ENCODE measurements at regions not wholly inside any gene's neighbourhood (a gene's known extent, or its start where the extent isn't known, plus 50 kb on each side); places are given as distances from the start of the nearest gene placed in this dataset.

DNA sequence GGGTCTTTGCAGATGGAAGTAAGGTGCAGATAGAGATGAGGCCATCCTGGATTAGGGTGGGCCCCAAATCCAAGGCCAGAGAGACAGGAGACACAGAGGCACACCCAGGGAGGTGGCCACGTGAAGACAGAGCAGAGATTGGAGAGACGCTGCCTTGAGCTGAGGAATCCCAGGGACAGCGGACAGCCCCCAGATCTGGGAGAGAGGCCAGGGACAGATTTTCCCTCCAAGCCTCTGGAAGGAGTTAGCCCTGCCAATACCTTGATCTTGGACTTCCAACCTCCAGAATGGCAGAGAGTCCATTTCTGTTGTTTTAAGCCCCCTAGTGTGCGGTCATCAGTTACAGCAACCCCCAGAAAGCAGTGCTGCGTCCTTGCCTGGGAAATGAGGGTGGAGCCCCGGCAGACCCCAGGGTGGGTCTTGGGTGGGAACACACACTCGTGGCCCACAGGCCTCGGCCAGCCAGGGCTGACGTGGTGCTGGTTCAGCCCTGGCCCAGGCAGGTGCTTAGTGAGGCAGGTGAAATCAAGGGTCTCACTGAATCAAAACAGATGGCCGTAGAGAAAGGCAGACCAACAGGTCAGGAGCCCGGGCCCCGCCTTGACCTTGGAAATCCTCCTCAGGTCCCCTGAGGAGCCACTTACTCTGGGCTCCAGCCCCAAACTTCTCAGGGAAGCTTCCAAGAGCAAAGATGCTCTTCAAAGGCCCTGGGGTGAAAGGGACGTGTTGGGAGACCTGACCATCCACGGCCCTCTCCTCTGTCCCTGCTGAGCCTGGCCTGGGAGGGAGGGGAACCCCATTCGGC is 169.3 kb downstream of the RBFOX3 start:
- DNase-seq = no peak

- no peak for DNase-seq
Measured at GRCh38 chr17:79440251-79440650, 170.6 kb downstream of the RBFOX3 start.

- DNase-seq = no peak
Measured at GRCh38 chr17:79439493-79439892, 171.4 kb downstream of the RBFOX3 start.

DNA sequence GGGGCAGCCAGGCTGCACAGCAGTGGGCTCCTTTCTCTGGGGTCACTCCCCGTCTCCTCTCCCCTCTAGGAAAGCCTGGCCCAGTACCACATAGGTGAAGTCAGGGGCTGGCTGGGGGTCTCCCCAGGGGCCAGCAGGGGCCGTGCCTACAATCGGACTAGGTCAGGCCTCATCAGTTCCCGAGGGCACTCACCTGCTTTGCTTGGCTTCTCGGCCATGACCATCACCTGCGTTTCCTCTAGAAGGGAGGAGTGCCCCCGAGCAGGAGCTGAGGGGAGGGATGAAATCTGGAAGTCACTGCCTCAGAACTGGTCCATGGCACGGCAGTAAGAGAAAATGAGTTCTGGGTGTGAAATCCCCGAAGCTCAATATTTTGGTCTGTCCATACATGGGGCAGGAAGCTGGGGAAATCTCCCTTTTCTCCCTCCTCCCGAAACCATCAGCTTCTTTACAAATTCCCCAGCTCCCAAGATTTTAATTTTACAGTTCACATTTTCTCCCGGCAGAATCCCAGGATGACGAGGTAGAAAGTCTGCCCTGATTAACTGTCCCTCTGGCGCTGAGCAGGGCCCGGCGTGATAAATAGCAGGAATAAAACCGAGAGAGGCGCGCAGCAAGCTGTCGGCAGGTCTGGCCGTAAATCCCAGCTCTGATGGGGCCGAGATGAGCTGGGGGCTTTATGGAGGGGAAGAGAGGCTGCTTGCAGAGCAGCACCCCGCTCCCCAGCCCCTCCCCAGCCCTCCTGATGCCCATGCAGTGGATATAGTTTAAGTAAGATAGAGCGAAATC is 172.1 kb downstream of the RBFOX3 start:
- DNase-seq = no peak

GRCh38 chr17:79438058-79438457 is 172.8 kb downstream of the RBFOX3 start:
- no peak for DNase-seq

DNA sequence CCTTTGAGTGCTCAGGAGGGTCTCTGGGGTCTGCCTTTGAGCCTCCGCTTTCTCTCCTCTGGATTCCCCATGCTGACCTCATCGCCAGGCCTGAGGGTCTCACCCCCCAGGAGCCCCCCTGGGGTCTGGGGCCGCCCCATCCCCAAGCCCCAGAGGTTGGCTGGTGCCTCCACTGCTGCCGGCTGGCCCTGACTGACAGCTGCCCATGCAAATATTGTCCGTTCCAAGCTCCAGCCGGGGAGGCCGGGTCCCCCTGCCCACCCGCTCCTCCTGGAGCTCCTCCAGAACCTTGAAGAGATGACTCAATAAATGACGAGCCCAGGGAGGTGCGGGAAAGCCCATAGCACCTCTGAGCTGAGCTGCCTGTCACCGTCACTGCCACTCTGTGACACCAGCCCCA is 173.8 kb downstream of the RBFOX3 start:
- no peak for DNase-seq

- no peak for DNase-seq
Measured at GRCh38 chr17:79435962-79436361, 174.9 kb downstream of the RBFOX3 start.

- no peak for DNase-seq
Measured at GRCh38 chr17:79435296-79435695, 175.6 kb downstream of the RBFOX3 start.

DNA sequence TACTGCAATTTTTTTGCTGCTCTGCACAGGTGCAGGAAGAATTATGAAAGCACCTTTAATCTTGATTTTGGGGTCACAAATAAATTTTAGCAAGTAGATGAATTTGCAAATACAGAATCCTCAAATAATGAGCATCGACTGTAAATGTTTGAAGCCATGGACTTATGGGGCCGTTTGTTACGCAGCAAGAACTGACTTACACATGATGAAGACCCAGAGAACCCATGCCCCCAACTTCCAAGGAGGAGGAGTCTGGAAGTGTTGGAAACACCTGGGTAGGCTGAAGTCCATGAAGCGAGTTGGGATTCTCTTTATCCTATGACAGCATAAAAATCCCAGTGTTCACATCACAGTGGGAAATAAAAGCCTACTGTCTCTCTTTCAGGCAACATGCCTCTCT is 176.6 kb downstream of the RBFOX3 start:
- no peak for DNase-seq

DNA sequence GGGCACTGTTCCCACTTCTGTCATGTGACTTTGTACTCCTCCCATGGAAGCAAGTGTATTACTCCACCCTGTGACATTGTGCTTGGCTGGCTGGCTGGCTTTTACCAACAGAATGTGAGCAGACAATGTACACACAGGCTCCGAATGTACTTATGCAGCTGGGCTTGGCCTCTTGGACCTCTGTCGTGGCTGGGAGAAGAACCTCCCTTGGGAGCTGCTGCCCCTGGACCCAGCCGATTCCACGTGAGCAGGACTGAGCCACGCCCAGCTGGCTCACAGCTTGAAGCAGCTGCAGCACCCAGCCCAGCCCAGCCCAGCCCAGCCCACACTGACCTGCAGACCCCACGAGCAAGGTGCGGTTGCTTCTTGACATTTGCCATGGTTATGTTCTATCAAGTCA is 177.5 kb downstream of the RBFOX3 start:
- no peak for DNase-seq

DNA sequence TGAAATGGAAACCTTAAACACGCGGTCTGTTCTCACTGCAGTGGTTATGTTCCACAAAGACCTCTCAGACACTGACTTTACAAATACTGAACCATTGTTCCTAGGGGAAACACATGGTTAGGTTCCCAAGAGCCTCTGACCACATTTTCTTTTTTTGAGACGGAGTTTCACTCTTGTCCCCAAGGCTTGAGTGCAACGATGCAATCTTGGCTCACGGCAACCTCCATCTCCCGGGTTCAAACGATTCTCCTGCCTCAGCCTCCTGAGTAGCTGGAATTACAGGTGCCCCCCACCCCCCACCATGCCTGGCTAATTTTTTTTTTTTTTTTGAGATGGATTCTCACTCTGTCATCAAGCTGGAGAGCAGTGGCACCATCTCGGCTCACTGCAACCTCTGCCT is 179.7 kb downstream of the RBFOX3 start:
- no peak for DNase-seq

- DNase-seq = no peak
Measured at GRCh38 chr17:79429864-79430494, 180.9 kb downstream of the RBFOX3 start.

DNA sequence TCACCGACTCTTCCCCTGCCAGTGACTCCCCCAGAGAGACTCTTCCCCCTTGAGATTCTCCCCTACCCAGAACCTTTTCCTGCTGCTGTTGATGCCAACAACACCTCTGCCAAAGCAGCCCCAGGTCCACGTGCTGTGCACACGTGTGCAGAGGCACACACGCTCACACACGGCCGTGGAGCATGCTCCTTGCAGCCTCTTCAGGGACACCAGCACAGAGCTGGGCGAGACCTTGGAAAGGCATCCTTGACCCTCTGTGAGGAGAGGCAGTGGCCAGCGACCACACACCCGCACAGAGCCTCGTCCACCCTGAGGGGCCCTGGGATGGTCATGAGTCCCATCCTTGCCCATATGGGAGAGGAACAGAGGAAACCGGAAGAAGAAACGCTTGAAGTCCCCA is 181.9 kb downstream of the RBFOX3 start:
- DNase-seq = no peak

GRCh38 chr17:79427621-79428539 is 183.0 kb downstream of the RBFOX3 start:
- no peak for DNase-seq

GRCh38 chr17:79425686-79426085 is 185.2 kb downstream of the RBFOX3 start:
- DNase-seq = no peak

DNA sequence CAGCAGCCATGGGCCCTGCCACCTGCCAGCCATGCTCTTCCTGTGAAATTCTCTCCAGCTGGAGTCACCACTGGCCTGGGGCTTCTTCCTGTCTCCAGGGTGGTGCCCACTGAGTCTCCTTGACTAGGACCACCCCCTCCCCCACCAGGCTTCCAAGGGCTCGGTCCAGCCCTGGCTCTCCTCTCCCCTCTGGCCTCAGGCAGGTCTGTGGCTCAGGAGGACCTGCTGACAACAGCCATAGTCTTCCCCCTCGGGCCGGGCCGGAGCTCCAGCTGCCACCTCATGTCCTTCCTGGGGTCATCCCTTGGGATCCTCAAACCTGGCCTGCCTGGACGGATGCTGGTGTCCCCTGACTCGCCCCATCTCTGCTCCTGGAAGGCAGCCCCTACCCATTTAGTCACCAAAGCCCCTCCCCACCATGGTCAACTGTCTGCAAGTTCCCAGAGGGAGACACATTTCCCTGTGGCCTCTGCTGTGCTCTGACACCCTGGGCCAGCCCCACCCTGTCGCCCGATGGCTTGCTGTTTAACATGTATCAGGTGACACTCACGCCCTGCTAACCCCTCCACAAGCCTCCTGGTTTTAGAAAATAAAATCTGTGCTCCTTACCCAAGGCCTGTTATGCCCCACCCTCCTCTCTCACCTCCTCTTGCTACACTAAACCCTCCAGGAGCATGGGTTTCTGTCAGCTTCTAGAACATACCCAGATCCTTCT is 186.2 kb downstream of the RBFOX3 start:
- no peak for DNase-seq

DNA sequence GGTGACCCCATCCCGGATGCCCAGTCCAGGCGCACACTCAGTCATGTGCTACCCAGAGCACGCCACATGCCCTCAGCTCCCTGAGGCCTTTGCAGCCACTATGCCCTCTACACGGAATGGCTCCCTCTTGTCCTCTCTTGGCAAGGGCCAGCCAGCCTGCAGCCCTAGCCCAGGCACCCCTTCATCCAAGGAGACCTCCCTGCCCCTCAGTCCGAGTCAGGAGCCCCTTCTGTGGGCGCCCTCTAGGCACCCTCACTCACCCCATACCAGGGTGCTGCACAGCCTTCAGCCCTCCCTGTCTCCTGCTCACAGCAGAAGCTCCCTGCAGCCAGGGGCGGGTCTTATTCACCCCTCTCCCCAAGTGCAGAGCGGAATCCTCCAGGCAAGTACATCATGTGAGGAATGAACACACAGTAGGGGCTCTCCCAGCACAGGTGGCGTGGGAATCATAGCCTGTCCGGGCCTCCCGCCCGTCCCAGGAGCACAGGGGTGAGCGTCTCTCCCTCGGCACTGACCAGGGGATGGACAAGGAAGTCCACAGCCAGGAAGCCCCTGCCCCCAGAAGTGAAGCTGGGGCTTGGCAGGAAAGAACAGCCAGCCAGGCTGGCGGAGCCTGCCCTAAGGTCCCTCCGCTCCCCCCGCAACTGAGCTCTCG is 186.9 kb downstream of the RBFOX3 start:
- DNase-seq = no peak

- DNase-seq = no peak
Measured at GRCh38 chr17:79422236-79422635, 188.6 kb downstream of the RBFOX3 start.

DNA sequence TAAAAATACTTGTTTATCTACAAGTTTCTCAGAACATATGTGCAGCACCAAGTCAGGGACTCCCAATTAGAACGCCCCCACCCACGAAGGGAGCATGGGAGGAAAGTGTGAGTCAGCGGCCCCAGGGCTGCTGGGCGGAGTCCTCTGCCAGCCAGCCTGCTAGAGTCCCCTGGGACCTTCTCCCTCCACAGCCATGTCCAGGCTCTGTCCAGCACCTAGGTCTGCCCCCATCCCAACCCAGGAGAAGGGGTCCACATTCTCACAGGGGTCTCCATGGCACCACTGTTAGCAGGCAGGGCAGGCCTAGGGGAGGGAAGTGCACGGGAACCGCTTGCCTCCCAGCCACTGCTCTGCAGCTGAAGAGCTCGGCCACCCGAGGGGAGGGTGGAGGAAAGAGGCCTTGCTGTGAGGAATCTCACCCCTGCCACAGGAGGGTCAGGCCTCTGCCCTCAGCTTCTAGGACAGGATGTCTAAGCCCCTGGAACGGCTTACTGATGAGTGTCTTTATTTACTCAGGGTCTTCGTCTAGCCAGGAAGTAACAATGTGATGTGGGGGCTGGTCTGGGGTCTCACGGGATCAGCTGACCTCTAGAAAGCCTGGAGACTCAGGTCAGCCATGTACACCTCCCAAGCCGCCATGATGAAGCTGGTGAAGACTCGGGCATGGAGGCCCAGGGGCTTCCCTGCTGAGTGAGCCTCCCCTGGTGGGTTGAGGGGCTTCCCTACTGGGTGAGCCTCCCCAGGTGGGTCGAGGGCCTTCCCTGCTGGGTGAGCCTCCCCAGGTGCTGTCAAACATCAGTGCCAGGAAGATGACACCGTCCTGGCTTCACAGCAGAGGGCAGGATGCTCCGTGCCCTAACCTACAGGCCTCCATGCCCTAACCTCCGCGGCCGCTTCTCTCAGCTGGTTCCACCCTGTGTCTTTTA is 190.3 kb downstream of the RBFOX3 start:
- no peak for DNase-seq

- DNase-seq = no peak
Measured at GRCh38 chr17:79417476-79417988, 193.3 kb downstream of the RBFOX3 start.
